ENCODE measurements at regions not wholly inside any gene's neighbourhood (a gene's known extent, or its start where the extent isn't known, plus 50 kb on each side); places are given as distances from the start of the nearest gene placed in this dataset.
A peak's percentile ranks its signal among the peaks of the same experiment; 100 is the strongest.
"Not testable (repeated sequence)": the region's sequence is repeated elsewhere in the genome, so short reads cannot be mapped to it uniquely, and the experiment has no call there.

DNA sequence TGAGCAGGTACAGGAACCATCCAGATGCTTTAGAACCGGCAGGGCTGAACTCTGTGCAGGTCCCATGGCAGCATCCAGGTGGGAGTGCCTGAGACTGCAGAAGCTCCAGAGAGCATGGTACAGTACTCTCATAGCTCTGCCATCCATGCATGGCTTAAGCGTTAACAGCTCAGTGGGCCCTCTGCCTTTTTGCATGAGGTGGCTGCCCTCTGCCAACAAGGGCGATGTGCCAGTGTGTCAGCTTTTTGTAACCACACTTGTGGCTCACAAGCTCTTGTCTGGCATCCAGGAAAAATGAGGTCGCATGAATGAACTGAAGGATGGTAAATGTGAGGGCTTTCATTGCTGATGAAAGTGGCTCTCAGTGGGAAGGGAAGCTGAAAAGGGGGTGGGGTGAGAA, 950.1 kb downstream of the DIPK2A start:
- no peak for DNase-seq (ENCODE audit: low read depth)

DNA sequence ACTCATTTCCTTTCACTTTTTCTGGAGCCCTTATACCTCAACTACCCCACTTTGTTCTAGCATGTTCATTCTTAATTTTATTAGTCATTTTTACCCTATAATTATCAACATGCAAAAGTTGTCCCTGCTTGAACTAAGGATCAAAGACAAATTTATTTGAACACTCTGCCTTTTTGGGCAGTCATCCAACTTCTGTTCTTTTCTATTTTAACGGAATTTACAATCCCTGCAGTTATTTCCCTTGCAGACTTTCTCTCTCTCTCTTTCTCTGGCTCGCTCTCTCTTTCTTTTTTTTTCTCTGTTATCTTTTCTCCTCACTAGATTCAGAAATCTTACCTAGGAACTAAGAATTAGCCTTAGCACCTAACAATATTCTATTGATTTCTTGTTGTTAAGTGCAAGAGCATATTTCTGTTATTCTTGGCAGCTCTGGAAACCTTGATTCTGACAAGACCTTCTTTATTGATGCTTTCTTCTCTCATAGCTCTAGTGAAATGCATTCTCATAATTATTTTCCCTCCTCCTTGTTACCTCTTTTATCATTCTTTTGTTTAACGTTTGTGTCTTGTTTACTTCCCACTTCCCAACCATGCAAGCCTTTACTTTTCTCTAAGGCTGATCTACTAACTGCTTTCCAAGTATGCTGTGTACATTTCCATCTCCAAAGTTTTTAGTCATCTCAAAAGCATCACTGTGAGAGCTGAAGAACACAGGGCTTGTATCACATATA, 951.6 kb downstream of the DIPK2A start:
- no peak for DNase-seq (ENCODE audit: low read depth)

DNA sequence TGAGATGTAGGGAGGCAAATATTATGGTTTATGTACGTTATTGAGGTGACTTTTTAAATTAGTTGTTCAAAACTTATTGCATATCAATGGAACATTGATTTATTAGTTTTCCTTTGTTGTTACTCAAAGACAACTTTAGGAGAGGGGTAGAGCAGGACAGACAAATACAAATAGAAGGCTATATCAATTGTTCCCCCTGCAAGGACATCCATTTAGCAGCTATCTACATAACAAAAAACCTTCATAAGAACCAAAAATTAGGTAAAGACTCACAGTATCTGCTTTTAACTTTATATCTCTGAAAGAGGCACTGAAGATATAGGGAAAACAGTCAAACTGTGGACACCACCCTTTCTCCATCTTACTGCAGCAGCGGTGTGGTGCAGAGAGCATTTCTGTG, 958.8 kb downstream of the DIPK2A start:
- DNase-seq (ENCODE audit: low read depth): no peak

DNA sequence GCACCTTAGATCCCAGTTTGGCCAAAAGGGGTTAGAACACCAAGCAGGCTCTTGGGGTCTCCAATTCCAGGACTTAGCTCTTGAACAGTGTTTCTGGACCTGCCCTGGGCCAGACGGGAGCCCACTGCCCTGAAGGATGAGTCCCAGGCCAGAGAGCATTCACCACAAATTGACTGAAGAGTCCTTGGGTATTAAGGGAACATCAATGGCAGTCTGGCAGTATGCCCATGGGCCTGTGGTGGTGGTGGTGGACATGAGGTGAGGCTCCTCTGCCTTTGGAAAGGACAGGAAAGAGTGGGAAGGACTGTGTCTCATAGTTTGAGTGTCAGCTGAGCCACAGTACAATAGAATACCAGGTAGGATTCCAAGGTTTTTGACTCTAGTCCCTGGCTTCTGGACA, 960.0 kb downstream of the DIPK2A start:
- DNase-seq (ENCODE audit: low read depth): no peak

DNA sequence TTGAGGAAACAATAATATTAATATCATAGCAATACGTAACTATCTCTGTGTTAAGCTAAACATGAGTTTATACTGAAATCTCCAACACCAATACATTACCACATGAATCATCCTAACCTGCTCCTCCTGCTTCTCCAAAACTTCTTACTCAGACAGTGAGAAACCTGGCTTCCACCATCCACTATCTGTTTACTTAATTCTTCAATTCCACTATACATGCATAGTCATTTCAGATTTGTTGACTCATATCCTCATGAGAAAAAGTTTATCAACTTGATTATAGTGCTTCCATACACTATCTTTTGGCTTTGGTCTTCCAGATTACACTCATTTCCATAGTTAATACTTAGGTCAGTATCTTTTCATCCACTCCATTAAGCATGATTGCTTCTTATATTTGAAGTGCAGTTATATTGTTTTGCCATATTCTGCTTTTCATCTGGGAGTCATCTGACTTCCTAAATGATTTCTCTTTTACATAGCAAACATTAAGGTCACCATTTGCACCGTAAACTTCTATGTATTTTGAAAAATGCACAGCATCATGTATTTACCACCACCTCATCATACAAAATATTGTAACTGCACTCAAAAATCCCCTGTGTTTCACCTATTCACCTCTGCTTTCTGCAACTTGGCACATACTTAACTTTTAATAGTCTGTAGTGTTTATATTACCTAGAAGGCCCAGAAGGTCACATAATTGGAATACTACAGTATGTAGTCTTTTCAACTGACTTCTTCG, 970.6 kb downstream of the DIPK2A start:
- no peak for DNase-seq (ENCODE audit: low read depth)

DNA sequence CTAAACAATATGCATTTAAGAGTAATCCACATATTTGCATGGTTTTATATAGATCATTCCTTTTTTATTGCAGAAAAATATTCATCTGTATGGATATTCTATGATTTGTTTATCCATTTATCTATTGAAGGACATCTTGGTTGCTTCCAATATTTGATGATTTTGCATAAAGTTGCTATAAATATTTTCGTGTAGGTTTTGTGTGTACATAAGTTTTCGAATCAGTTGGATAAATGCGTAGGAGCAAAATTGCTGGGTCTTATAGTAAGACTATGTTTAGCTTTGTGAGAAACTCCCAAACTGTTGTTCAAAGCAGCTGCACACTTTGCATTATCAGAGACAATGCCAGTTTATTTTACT, 971.2 kb downstream of the DIPK2A start:
- no peak for DNase-seq (ENCODE audit: low read depth)

DNA sequence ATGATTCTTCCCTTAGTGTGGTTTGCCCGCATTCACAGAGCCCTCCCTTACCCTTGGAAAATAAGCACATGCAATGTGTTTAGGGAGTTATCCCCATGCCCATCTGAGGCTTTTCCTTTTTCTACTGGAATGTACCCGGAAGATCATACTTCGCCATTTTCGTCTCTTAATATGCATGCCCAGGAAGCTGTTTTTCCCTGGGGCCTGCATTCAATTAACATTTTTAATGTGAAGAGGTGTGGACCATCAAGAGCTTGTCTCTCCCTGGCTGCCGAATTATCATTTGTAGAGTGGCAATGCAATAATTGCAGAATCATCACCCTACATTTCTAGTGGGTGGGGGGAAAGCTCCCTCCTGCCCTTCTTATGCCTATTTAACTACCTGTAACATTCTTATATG, 976.3 kb downstream of the DIPK2A start:
- no peak for DNase-seq (ENCODE audit: low read depth)

DNA sequence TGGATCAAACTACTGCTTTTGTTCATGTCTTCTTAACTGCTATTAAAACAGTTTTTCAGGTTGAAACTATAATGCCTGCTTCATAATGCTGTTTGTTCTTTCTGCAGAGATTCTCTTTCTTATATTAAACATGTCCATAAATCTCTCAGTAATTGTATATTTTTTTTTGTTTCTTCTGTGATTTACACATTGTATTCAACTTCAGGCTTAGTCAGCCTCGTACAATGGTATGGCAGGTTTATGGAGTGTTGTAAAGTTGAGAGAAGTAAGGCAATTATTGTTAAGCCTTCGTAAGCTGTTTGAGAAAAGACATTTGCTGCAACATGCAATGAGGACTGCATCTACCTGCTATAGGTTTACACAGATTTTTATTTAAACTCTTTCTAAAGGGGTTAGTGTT, 977.1 kb downstream of the DIPK2A start:
- no peak for DNase-seq (ENCODE audit: low read depth)

DNA sequence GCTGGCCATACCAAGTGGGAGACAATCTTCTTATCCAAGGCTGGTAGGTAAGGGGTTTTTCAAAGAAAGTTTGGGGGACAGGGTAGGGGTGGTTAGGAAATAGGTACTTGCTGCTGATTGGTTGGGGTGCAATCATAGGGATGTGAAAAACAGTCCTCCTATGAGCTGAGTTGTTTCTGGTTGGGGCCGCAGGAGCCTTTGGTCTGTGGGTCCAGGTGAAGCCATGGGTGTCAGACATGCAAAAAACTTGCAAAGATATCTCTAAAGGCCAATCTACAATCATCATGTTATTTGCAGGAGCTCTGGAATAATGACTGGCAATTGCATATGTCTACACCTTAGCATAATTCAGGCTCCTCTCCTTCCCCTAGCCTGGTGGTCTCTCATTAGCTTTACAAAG, 982.3 kb downstream of the DIPK2A start:
- no peak for DNase-seq (ENCODE audit: low read depth)

DNA sequence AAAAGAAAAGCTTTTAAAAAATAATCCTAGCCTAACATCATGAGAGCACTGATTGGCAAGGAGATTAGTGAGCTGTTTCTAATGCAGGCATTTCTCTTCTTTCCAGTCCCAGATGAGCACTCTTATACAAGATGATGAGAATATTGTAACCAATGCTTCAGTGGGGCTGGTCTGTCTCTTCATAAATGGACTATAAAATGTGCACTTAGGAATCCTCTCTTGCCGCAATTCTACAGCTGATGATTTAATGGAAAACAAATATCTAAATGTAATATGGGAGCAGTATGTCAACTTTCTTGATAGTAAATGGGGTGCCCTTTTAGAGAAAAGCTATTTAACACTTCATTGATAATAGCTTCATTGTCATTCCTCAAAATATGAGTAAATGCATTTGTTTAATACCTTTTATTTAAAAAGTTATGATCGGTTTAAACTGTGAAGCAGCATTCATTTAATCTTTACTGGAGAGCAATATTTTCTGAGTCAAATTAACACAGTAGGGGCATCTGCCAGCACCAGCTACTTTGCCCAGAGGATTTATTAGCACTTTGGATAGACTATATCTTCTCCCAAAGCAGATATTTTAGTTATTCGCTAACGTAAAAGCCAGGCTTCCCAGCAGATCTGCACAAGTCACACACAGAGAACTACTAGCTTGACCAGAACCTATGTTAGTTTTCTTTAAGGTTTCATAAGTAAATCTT, 985.9 kb downstream of the DIPK2A start:
- DNase-seq (ENCODE audit: low read depth): no peak

DNA sequence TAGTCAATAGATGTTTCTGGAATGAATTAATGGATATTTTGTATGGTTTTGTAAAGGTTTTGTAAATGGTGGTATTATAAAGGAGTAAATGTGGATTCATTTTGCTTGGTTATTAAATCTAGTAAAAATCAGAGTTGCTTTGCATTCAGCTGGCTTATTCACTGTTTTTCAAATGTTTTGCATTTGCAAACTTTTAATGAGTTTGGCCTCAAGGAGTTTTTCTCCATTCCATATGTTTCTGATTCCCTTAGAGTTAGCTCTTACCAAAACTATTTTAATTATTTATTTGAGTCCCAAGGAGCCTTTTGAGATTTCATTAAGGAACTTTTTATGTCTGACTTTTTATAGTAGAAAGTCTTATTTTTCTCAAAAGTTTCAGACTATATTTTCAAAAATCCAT, 992.2 kb downstream of the DIPK2A start:
- DNase-seq (ENCODE audit: low read depth): no peak

DNA sequence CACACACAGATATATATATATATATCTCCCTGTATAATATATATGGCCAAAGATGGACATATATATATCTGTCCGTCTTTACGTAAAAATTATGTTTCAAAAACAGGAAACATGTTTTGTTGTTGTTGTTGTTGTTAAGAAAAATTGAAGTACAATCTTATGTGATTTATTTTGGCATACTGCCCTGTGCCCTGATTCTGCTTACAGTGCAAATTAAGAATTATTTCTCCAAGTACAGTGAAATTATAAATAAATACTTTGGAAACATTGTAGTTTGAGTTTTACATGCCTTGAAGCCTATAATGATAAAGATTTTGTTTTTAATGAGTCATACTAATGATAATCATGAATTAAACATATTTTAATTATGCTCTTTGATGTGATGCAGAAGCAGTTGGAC, 994.9 kb downstream of the DIPK2A start:
- no peak for DNase-seq (ENCODE audit: low read depth)

DNA sequence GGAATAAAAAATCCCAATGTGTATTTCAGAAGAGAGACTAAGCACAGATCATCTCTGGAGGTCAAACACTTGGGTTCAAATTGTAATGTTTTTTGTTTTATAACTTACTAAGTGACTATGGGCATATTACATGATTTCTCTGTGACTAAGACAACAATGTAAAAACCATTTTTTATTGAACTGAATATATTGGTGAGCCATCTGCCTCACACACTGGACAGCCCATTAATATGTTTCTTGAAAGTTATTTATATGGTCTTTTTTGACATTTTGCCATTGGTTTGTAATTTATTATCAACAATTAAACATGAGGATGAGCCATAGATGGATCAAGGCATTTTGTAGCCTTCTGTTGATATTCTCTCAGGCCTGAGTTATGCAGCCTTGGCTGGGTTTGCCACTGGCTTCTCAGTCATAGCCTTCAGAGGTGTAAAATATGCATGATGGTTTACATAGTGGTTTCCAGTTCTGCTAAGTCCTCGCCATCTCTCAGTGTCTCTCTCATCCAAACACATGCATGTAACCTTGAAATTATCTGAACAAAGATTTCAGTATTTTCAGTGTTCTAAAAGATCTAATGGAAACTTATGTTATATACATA, 997.2 kb downstream of the DIPK2A start:
- DNase-seq (ENCODE audit: low read depth): no peak

DNA sequence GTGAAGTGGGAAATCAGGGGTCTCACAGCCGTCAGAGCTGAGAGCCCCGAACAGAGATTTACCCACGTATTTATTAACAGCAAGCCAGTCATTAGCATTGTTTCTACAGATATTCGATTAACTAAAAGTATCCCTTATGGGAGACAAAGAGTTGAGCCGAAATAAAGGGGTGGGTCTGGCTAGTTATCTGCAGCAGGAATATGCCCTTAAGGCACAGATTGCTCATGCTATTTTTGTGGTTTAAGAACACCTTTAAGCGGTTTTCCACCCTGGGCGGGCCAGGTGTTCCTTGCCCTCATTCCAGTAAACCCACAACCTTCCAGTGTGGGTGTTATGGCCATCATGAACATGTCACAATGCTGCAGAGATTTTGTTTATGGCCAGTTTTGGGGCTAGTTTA, 1012.9 kb downstream of the DIPK2A start:
- DNase-seq (ENCODE audit: low read depth): not testable (repeated sequence)

DNA sequence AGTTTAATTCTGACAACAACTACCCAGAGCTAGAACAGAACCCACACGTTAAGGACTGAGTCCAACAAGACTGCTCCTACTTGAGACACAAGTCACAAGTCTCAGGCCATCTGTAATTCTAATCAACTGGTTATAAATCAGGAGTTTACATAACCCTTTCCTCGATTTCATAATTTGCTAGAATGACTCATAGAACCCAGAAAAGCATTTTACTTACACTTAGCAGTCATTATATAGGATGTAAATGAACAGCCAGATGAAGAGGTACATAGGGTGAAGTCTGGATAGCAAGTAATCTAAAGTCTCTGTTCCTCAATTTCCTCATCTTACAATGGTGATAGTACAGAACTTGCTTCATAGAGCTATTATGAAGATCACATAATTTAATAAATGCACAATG, 1018.2 kb downstream of the DIPK2A start:
- DNase-seq (ENCODE audit: low read depth): peak; percentile 3

DNA sequence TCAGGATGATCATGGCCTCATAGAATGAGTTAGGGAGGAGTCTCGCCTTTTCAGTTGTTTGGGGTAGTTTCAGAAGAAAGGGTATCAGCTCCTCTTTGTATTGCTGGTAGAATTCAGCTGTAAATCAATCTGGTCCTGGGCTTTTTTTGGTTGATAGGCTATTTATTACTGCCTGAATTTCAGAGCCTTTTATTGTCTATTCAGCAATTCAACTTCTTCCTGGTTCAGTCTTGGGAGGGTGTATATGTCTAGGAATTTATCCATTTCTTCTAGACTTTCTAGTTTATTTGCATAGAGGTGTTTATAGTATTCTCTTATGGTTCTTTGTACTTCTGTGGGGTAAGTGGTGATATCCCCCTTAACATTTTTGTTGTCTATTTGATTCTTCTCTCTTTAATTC, 1024.2 kb downstream of the DIPK2A start:
- no peak for DNase-seq (ENCODE audit: low read depth)

DNA sequence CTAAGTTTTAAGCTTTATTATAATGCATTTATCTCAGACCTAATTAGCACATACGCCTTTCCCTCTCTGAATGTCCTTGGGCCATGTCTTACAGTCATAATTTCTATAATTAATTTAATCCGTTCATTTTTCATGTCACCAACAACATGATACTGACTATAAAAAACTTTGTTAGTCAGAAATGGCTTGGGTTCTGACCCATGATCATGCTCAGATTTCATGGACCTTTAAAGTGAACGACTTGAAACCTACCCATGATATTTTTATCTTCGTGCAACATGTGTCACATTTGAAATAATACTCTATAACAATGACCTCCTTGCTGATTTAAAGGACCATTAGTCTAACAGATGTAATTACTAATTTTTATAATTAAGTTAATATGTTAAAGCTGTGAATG, 1033.8 kb downstream of the DIPK2A start:
- no peak for DNase-seq (ENCODE audit: low read depth)

DNA sequence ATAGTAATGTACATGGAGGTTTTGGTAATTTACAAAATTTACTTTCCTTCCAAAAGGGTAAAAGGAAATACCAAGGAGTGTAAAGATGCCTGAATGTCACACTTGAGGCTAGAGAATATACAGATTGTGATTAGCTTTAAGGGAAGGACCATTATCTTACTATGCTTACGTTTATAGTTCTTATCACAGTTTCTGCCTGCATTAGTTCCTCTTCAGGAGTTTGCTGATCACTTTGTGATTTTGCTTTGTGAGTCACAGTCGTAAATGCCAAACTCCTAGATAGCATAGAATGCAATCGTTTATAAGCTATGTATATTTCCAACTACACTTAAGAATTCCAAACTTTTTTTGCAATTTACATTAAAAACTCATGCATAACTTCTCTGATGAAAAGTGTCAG, 1034.6 kb downstream of the DIPK2A start:
- DNase-seq (ENCODE audit: low read depth): no peak

DNA sequence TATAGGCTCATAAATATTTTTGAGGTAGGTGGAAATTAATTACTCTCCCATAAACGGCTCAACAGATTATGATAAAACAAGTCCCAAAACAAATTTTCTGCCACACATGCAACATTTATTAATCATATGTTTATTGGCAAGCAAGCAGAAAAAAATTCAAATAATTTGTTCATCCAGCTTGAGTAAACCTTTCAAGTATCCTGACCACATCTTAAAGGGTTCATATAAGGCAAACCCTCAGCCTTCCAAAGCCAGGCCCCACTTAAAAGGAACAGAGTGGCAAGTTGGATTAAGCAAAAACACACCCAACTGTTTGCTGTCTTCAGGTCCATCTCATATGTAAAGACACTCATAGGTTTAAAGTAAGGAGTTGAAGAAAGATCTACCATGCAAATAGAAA, 1042.3 kb downstream of the DIPK2A start:
- no peak for DNase-seq (ENCODE audit: low read depth)

DNA sequence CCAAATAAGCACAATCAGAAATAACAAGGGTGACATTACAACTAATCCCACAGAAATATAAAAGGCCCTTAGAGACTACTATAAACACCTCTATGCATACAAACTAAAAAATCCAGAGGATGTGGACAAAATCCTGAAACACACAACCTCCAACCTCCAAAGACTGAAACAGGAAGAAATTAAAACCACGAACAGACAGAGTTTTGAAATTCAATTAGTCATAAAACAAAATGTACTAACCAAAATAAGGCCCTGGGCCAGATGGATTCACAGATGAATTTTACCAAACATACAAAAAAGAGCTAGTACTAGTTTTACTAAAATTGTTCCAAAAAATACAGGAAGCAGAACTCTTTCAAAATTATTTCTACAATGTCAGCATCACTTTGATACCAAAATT, 1043.6 kb downstream of the DIPK2A start:
- peak; percentile 18 for DNase-seq (ENCODE audit: low read depth)

DNA sequence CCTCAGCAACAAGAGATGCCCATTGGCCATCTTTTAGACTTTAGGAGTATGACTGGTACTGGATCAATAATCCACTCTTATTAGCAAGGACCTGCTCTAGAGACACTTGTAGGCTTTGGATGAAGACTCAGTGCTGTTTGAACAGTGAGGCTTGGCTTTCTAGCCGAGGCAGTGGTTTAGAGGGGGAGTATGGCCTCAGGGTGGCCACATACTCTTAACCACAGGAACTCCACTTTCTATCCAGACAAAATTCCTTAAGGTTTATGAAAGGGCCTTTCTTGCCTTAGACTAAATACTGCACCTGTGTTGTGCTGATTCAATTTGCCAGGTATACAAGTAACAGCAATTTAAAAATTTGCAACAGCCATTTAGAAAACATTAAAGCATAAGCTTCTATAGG, 1046.3 kb downstream of the DIPK2A start:
- DNase-seq (ENCODE audit: low read depth): peak; percentile 50

DNA sequence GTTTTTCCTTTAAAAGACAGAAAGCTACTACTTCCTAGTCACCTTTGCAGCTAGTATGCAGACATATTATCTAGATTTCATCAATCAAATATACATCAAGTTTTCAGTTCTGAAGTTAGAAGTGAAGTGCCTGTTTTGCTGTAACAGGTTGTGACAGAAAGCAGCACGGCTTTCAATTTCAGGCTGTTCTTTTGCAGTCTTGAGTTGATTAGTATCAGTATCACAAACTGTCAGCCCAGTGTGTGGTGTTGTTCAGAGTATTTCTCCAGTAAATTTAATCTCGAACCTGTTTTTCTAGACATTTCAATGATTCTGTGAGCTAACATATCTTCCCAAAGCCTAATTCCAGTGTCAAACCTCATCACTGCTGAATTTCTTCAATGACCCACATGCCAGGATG, 1050.8 kb downstream of the DIPK2A start:
- no peak for DNase-seq (ENCODE audit: low read depth)

DNA sequence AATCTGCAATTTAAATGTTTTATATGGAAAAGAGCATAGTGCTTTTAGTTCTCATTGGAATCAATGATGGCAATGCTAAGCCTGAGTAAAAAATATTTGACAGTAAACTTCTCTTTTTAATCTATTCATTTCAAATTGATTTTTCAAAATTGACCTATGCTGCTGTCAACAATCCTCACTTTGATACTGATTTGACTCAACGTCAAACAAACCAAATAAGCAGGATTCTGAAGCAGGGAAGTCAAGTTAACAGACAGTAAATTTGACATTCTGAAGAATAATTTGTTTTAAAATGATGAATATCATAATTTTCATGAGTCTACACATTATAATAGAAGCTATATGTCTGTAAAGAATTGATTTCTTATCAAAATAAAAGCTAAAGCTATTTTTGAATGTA, 1053.1 kb downstream of the DIPK2A start:
- DNase-seq (ENCODE audit: low read depth): no peak
